ENCODE measurements at regions not wholly inside any gene's neighbourhood (a gene's known extent, or its start where the extent isn't known, plus 50 kb on each side); places are given as distances from the start of the nearest gene placed in this dataset.

DNA sequence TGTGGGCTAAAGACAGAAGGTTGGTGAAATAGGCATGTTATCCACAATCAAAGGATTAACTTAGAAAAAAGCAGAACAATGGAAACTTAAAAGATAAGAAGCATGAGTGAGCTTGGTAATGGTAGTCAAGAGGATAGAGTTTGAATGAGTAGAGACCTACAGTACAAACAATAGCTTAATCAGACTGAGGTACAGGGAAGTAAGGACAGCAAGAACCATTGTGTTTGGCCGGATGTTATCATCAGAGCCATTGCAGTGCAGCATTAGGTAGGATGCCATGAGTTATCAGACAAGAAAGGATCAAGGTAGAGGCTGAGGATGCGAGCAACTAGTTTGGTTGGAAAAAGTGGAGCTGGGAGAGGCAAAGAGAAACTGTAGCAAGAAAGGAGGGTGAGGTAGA, 353.3 kb upstream of the VSTM2A start (continued):
- TF ChIP-seq PHF8 (conservative IDR thresholded peaks at IDR 0.05; ENCODE audit: low read depth, low read length): no peak

All from H1 (cell line).